RWPE2 (cell line): ENCODE measurements at regions not wholly inside any gene's neighbourhood (a gene's known extent, or its start where the extent isn't known, plus 50 kb on each side); places are given as distances from the start of the nearest gene placed in this dataset.

Experiments
- ATAC-seq: fragments of 200-7000 bp; cut with Tn5 transposase; 3 replicates; pipeline ENCODE4 v1.9.1; 2021; ENCODE audit warnings: low read depth
- DNase-seq: peaks from one replicate; pipeline ENCODE4 v3.0.0-alpha.2; 2020; ENCODE audit warnings: low spot score
- H3K27ac ChIP-seq: fragments of 450-650 bp; 2 replicates; pipeline ENCODE4 v1.5.1; 2017; ENCODE audit warnings: mild to moderate bottlenecking; ENCODE audit not compliant: poor library complexity, severe bottlenecking
- H3K27me3 ChIP-seq: fragments of 250-450 bp; sonication (Bioruptor Pico); 2 replicates; pipeline ENCODE4 v1.5.1; 2021; ENCODE audit warnings: mild to moderate bottlenecking, moderate library complexity; ENCODE audit not compliant: insufficient read depth, poor library complexity, severe bottlenecking
- H3K36me3 ChIP-seq: fragments of 250-450 bp; sonication (Bioruptor Pico); 2 replicates; pipeline ENCODE4 v1.5.1; 2020; ENCODE audit warnings: low read depth, mild to moderate bottlenecking, moderate library complexity
- H3K4me1 ChIP-seq: fragments of 250-450 bp; sonication (Bioruptor Pico); 2 replicates; pipeline ENCODE4 v1.5.1; 2021; ENCODE audit warnings: mild to moderate bottlenecking, moderate library complexity; ENCODE audit not compliant: insufficient read depth, poor library complexity, severe bottlenecking
- H3K4me3 ChIP-seq: fragments of 250-450 bp; sonication (Bioruptor Pico); 2 replicates; pipeline ENCODE4 v1.5.1; 2021; ENCODE audit warnings: mild to moderate bottlenecking, moderate library complexity; ENCODE audit not compliant: severe bottlenecking
- H3K9me3 ChIP-seq: fragments of 250-450 bp; sonication (Bioruptor Pico); 2 replicates; pipeline ENCODE4 v1.5.1; 2021; ENCODE audit warnings: mild to moderate bottlenecking, moderate library complexity; ENCODE audit not compliant: severe bottlenecking
- TF ChIP-seq, protein P1 (sequence below): fragments of 450-650 bp; IDR thresholded peaks from one replicate; pipeline ENCODE4 v1.5.1; 2017; ENCODE audit warnings: mild to moderate bottlenecking, moderate library complexity; ENCODE audit not compliant: poor library complexity, severe bottlenecking

DNA sequence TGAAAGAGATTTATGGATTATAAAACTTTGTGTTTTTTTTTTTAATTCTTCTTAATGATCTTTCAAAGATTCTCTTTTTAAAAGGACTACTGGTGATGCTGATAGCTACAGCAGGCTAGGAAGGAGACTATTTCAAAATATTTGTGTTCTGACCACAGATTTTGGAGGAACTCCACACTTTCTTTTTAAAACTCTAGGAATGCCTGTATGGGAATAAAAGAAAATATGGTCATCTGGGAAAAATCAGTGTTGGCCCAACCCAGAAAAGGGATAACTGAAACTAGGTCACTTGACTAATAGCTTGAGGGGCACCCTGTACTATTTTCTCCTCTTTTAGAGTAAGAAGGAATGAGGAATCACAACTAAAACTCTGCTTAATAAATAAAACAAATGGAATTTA is 97.6 kb upstream of the ADAMTS19 start:
- no peak for ATAC-seq
- Histone ChIP-seq H3K4me1 (no peaks in the 10 kb centered on the region), H3K9me3 (no peaks in the 10 kb centered on the region), H3K27ac (no peak overlapping the region), H3K36me3 (no peaks in the 10 kb centered on the region), H3K27me3 (no peaks in the 10 kb centered on the region), H3K4me3 (no peak overlapping the region)
- TF ChIP-seq, protein P1, sequence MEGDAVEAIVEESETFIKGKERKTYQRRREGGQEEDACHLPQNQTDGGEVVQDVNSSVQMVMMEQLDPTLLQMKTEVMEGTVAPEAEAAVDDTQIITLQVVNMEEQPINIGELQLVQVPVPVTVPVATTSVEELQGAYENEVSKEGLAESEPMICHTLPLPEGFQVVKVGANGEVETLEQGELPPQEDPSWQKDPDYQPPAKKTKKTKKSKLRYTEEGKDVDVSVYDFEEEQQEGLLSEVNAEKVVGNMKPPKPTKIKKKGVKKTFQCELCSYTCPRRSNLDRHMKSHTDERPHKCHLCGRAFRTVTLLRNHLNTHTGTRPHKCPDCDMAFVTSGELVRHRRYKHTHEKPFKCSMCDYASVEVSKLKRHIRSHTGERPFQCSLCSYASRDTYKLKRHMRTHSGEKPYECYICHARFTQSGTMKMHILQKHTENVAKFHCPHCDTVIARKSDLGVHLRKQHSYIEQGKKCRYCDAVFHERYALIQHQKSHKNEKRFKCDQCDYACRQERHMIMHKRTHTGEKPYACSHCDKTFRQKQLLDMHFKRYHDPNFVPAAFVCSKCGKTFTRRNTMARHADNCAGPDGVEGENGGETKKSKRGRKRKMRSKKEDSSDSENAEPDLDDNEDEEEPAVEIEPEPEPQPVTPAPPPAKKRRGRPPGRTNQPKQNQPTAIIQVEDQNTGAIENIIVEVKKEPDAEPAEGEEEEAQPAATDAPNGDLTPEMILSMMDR, result no peak
- no peak for DNase-seq

- Histone ChIP-seq H3K27me3 (no peaks in the 10 kb centered on the region), H3K36me3 (no peaks in the 10 kb centered on the region), H3K4me3 (no peak overlapping the region), H3K27ac (no peak overlapping the region), H3K9me3 (no peaks in the 10 kb centered on the region), H3K4me1 (no peaks in the 10 kb centered on the region)
- TF ChIP-seq, protein P1, result no peak
- no peak for DNase-seq
- ATAC-seq, result no peak
These were observed 96.1 kb upstream of the ADAMTS19 start for GRCh38 chr5:129363991-129364390.

DNA sequence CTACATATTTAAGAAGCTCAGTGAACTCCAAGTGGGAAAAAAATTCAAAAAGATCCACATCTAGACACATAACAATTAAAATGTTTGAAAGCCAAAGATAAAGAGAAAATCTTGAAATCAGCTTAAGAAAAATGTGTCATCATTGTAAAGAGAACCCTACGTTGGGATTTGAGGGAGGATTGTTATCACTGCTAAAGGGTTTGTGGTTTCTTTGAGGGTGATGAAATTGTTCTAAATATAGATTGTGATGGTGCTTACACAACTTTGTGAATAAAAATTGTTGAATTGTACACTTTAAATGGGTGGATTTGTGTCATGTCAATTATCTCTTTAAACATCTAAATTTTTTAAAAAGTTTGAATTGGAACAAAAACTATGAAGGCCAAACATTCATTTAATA is 92.2 kb upstream of the ADAMTS19 start:
- no peaks in the 10 kb centered on the region for H3K27me3 ChIP-seq
- H3K27ac ChIP-seq, result no peak overlapping the region
- no peaks in the 10 kb centered on the region for H3K9me3 ChIP-seq
- no peaks in the 10 kb centered on the region for H3K4me1 ChIP-seq
- TF ChIP-seq, protein P1, result no peak
- ATAC-seq, result no peak
- DNase-seq, result no peak
- no peak overlapping the region for H3K4me3 ChIP-seq
- no peaks in the 10 kb centered on the region for H3K36me3 ChIP-seq

DNA sequence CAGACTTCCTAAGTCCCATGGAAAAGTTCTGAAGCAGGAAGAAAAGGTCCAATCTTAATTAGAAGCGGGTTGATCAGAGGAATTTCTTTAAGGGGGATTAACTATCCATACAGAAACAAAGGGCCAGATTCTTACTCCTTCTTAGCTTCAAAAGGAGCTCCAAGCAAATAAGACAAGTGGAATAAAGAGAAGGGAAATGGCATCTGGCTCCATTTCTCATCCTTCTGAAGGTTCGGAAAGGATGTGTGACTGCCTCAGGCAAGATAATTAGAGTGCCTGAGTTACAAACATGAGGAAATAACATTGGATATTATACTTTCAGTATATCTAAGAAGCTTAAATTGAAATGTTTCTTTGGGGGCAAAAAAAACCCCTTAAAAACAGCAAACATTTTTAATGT is 88.1 kb upstream of the ADAMTS19 start:
- Histone ChIP-seq H3K4me3 (no peak overlapping the region), H3K4me1 (no peaks in the 10 kb centered on the region), H3K27me3 (no peaks in the 10 kb centered on the region), H3K9me3 (no peaks in the 10 kb centered on the region), H3K27ac (no peak overlapping the region), H3K36me3 (no peaks in the 10 kb centered on the region)
- DNase-seq (no peak), ATAC-seq (no peak)
- TF ChIP-seq, protein P1, result no peak

DNA sequence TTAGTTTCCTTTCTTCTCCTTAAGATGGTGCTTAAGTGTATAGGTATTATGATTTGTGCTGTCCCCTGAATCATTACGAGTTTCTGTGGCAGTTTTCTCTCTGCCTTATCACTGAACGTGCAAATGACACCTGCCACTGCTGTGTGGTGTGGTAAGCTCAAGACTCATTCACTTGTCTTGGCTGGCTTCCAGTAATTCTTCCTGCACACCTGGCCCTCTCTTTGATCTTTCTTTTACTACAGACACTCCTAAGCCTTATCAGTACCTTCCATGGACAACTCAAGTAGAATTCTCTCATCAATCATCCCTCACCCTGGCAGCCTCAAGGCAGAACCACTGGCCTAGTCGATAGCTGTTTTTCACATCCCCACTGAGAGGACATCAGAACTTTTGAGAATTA is 82.6 kb upstream of the ADAMTS19 start:
- Histone ChIP-seq H3K4me3 (no peak overlapping the region), H3K27me3 (no peaks in the 10 kb centered on the region), H3K36me3 (no peaks in the 10 kb centered on the region), H3K27ac (no peak overlapping the region), H3K9me3 (no peaks in the 10 kb centered on the region), H3K4me1 (no peaks in the 10 kb centered on the region)
- ATAC-seq (no peak), DNase-seq (no peak)
- TF ChIP-seq, protein P1, result no peak
